ENCODE measurements at regions not wholly inside any gene's neighbourhood (a gene's known extent, or its start where the extent isn't known, plus 50 kb on each side); places are given as distances from the start of the nearest gene placed in this dataset.

GRCh38 chr4:23245203-23245832 is 552.6 kb downstream of the GBA3 start:
- no peak for DNase-seq (ENCODE audit: low spot score)

GRCh38 chr4:23242962-23243361 is 550.2 kb downstream of the GBA3 start:
- DNase-seq (ENCODE audit: low spot score), result no peak

DNA sequence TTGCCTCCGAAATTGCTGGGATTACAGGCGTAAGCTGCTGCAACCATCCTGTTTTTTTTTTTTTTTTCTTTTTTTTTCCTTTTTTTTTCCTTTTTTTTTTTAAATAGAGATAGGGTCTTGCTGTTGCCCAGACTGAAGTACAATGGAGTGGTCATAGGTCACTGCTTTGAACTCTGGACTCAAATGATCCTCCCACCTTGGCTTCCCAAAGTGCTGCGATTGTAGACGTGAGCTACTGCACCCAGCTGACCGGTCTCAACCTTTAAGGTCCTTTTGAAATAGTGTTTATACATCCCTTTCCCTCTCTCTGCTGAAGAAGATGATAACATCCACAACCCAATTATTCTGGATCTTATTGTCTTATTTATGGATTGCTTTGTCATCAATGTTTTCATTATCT is 548.7 kb downstream of the GBA3 start:
- DNase-seq (ENCODE audit: low spot score), result no peak

DNA sequence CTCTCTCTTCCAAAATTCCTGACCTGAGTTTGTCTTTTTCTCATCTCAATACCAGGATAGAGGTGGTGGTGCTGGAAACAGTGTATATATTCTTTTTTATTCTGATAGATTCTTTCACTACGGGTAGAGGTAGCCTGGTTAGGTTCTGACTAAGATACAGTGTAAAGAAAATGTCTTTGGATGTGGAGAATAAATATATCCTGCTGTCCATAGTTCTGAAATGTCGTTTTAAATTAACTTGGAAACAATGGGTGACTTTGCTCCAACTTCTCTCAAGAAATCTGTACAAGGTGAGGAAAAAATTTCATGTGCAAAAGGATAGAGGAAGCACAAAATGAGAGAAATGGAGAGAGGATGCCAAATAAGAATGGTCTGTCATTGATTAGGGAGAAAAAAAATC is 546.1 kb downstream of the GBA3 start:
- no peak for DNase-seq (ENCODE audit: low spot score)

GRCh38 chr4:23237771-23238170 is 545.0 kb downstream of the GBA3 start:
- DNase-seq (ENCODE audit: low spot score), result no peak

- DNase-seq (ENCODE audit: low spot score), result no peak
Measured at GRCh38 chr4:23235628-23236390, 543.1 kb downstream of the GBA3 start.

DNA sequence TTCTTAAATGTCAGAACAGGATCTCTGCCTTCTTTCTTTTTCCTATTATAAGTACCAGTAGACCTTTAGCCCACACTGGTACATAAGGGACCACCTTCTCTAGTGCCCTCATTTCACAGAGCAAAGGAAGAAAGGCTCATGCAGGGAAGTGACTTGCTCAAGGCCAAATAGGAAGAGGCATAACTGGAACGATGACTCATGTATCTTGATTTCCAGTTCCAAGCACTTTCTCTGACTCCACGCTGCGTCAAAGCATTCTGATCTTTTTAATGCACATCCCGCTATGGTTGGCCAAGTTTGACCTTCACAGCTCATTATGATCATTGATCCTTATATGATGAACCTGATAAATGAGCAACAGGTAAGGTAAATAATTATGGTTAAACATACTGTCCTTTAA is 542.0 kb downstream of the GBA3 start:
- no peak for DNase-seq (ENCODE audit: low spot score)

GRCh38 chr4:23234018-23234417 is 541.3 kb downstream of the GBA3 start:
- DNase-seq (ENCODE audit: low spot score), result no peak

DNA sequence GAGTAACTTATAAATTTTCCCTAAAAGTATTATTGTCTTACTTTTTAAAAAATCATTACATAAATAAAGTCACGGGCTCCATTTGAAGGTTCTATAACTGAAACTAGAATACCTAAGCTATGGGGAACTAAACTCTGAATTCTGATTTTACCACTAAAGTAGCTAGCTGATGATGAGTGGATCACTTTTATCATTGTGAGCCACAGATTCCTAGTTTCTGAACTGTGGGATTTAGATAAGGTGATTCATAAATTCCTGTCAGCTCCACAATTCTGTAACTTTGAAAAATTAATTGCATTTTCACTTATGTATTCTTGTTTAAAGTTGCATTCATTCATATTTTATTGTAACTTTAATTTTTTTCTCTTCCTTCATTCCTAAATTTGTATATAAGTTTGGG is 540.9 kb downstream of the GBA3 start:
- no peak for DNase-seq (ENCODE audit: low spot score)

GRCh38 chr4:23232987-23233386 is 540.2 kb downstream of the GBA3 start:
- no peak for DNase-seq (ENCODE audit: low spot score)

- DNase-seq (ENCODE audit: low spot score), result no peak
Measured at GRCh38 chr4:23225564-23225963, 532.8 kb downstream of the GBA3 start.

DNA sequence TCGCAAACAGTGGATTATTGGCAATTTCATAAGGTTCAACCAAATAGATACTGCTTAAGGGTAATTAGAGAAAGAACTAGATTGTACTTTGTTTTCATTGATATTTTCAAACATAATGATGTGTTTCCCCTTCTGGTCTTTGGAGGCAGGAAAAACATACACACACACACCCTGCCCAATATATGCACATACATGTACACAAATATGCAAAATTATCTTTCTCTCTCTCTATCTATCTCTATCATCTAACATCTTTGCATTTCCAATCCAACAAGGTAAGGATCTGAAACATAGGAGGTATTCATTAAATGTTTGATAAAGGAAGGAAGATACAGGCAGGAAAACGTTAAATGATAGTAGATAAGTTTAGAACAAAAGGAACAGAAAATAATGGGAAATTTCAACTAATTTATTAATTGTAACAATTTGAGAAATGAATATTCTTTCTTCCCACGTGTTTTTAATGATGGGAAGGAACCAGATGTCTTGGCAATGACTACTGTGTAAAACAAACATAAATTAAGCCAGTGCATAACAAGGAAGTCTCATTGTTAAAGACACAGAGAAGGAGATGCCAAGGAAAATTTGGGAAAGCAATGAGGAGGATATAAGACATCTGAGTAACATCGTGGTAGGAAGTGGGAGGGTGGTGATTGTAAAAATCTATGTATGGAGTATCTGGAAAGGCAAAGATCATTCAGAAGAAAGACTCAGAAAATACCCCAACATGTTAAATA is 532.1 kb downstream of the GBA3 start:
- no peak for DNase-seq (ENCODE audit: low spot score)

DNA sequence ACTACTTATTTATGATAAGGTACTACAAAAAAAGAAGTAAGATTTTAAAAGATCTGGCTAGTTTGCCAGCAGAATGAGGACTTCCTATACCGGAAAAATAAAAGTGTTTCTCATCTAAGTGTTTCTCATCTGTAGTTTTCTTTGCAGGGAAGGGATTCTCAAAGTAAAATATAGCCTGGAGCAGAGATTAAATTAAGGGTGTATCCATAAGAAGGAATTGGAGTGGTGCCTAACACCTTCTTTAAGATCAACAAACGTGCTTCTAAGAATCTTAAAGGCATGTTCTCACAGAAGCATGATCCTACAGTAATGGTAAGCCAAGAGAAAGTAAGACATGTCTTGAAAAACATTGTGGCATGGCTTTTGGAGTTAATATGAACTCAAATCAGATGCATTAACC is 528.2 kb downstream of the GBA3 start:
- no peak for DNase-seq (ENCODE audit: low spot score)

GRCh38 chr4:23219779-23220408 is 527.2 kb downstream of the GBA3 start:
- DNase-seq (ENCODE audit: low spot score), result no peak

GRCh38 chr4:23213198-23213597 is 520.5 kb downstream of the GBA3 start:
- DNase-seq (ENCODE audit: low spot score), result no peak

- no peak for DNase-seq (ENCODE audit: low spot score)
Measured at GRCh38 chr4:23212558-23212957, 519.8 kb downstream of the GBA3 start.

- no peak for DNase-seq (ENCODE audit: low spot score)
Measured at GRCh38 chr4:23207059-23207458, 514.3 kb downstream of the GBA3 start.

- DNase-seq (ENCODE audit: low spot score), result no peak
Measured at GRCh38 chr4:23202712-23203247, 510.0 kb downstream of the GBA3 start.

- DNase-seq (ENCODE audit: low spot score), result no peak
Measured at GRCh38 chr4:23194751-23195150, 502.0 kb downstream of the GBA3 start.

DNA sequence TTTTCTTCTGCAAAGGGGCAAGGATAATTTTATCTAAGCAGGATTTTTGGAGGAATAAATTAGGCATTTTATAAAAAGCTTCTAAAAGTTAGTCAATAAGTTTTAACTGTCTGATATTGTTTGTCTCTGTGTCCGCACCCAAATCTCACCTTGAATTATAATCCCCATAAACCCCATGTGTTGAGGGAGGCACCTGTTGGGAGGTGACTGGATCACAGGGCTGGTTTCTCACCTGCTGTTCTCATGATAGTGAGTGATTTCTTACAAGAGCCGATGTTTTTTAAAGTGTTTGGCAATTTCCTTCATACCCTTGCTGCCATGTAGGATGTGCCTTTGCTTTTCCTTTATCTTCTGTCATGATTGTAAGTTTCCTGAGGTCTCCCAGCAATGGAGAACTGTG is 481.4 kb downstream of the GBA3 start:
- no peak for DNase-seq (ENCODE audit: low spot score)

DNA sequence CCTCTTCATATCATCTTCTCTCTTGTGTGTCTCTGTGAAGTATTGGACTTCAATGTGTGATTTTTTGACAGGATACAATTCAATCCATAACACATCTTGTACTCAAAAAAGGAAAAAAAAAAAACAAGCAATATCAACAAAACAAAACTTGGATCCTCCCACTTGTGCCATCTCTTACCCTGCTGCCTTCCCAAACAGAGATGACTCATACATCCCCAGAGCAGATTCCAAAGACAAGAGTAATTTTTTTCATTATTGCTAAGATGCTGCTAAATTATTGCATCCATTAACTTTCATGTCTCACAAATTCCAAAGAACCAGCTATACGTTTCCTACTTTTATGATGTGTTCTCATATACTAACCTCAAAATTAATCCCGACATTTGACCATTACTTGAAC is 479.2 kb downstream of the GBA3 start:
- no peak for DNase-seq (ENCODE audit: low spot score)

DNA sequence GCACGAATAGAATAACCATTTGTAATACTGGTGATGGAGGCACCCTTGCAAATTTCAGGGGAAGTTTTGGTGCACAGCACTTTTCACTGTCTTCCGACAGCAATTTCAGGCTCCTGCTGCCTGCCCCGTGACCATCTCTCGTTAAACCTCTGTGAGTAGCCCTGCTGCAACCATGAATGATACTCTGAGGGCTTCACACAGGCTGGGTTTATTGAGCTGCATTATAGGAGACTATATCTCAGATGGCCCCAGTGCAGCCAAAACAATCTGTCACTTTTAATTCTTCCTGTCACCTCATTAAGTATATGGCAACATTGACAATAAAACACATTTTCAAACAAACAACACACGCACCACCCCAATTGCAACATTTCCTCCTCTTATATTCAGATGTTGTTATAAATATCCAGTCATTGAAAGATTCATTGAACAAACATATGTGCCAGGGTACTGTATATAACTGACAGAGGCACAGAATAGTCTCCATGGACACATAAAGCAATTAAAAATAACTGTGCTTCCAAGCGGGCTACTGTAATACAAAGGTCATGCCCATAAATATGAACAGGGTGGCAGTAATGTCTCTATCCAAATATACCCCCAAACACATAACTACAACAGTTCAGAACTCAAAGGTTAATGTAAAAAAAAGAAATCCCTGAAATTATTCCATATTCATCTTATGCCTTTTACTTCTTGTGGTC is 477.0 kb downstream of the GBA3 start:
- DNase-seq (ENCODE audit: low spot score), result no peak

Data from CD4-positive, alpha-beta T cell treated with Interleukin-6 at 100 ng/mL for 8 hours (primary cell).